SK-N-SH (cell line): ENCODE measurements at regions not wholly inside any gene's neighbourhood (a gene's known extent, or its start where the extent isn't known, plus 50 kb on each side); places are given as distances from the start of the nearest gene placed in this dataset.

Source experiments
- CTCF ChIA-PET: fragments of 300-600, 350-600 bp; formaldehyde crosslinking; extraction: SDS; loops from one replicate; lab custom pipeline; 2021; lab: Yijun Ruan, JAX
- POLR2A ChIA-PET: fragments of 350-600 bp; sonication (Branson Sonifier 250); formaldehyde crosslinking; extraction: SDS; loops from one replicate; lab custom pipeline; 2020; ENCODE audit warnings: antibody characterized with exemption, inconsistent platforms; lab: Yijun Ruan, JAX
- DNase-seq: peaks from one replicate; pipeline ENCODE4 v3.0.0; 2012
- H2AFZ ChIP-seq: fragments of 200-600 bp; sonication (generic); 2 replicates; pipeline ENCODE4 v1.8.1; 2016; ENCODE audit warnings: antibody characterized with exemption, mild to moderate bottlenecking, low read depth
- H3F3A ChIP-seq: fragments of 200-600 bp; sonication (generic); replicated peaks from 2 replicates; pipeline ENCODE3; 2016; ENCODE audit warnings: antibody characterized with exemption, mild to moderate bottlenecking; ENCODE audit not compliant: insufficient read depth
- H3K27ac ChIP-seq, 2 experiments: fragments of 200-500 bp in 1 of 2; fragments of 200-600 bp in 1 of 2; sonication (Bioruptor generic) in 1 of 2; sonication (generic), shearing (Covaris generic) in 1 of 2; 2 replicates each; pipeline versions ENCODE4 v1.5.1 to v1.6.1; 2014 to 2016; ENCODE audit warnings: low read depth in 2 of 2, inconsistent platforms in 1 of 2, low read length in 1 of 2, mild to moderate bottlenecking in 1 of 2, mixed read lengths in 1 of 2
- H3K27me3 ChIP-seq: fragments of 200-600 bp; sonication (generic), shearing (Covaris generic); 2 replicates; pipeline ENCODE4 v1.6.1; 2016; ENCODE audit warnings: mixed run types; ENCODE audit not compliant: insufficient read depth
- H3K36me3 ChIP-seq, 2 experiments: fragments of 200-500 bp in 1 of 2; fragments of 200-600 bp in 1 of 2; sonication (Bioruptor generic) in 1 of 2; sonication (generic) in 1 of 2; replicated peaks in 1 of 2; 2 replicates each; pipeline versions ENCODE3 to v1.5.1; 2014 to 2016; ENCODE audit warnings: low read length in 1 of 2, mild to moderate bottlenecking in 1 of 2; ENCODE audit not compliant: insufficient read depth in 2 of 2, control insufficient read depth in 1 of 2
- H3K4me1 ChIP-seq, 2 experiments: fragments of 200-500 bp in 1 of 2; fragments of 200-600 bp in 1 of 2; sonication (Bioruptor generic) in 1 of 2; sonication (generic), shearing (Covaris generic) in 1 of 2; 2 replicates each; pipeline versions ENCODE4 v1.5.1 to v1.6.1; 2014 to 2016; ENCODE audit warnings: low read depth in 1 of 2, low read length in 1 of 2, mixed run types in 1 of 2; ENCODE audit not compliant: insufficient read depth in 2 of 2, control insufficient read depth in 1 of 2
- H3K4me2 ChIP-seq: fragments of 200-600 bp; sonication (generic), shearing (Covaris generic); 2 replicates; pipeline ENCODE4 v1.6.1; 2017; ENCODE audit warnings: mixed run types
- H3K4me3 ChIP-seq, 2 experiments: fragments of 200-500 bp in 1 of 2; fragments of 200-600 bp in 1 of 2; sonication (Bioruptor generic) in 1 of 2; sonication (generic), shearing (Covaris generic) in 1 of 2; 2 replicates each; pipeline versions ENCODE4 v1.5.1 to v1.8.1; 2014 to 2016; ENCODE audit warnings: low read depth in 2 of 2, inconsistent platforms in 1 of 2, low read length in 1 of 2, mild to moderate bottlenecking in 1 of 2, mixed read lengths in 1 of 2, moderate library complexity in 1 of 2
- H3K79me2 ChIP-seq: fragments of 200-600 bp; sonication (generic); 2 replicates; pipeline ENCODE4 v1.8.1; 2017; ENCODE audit warnings: mild to moderate bottlenecking; ENCODE audit not compliant: insufficient read depth
- H3K9ac ChIP-seq: fragments of 200-600 bp; sonication (generic); 2 replicates; pipeline ENCODE4 v1.6.1; 2017; ENCODE audit warnings: mixed run types
- H3K9me2 ChIP-seq: fragments of 200-600 bp; sonication (generic); 2 replicates; pipeline ENCODE4 v1.6.1; 2017; ENCODE audit warnings: mixed run types
- H3K9me3 ChIP-seq: fragments of 200-600 bp; sonication (generic); 2 replicates; pipeline ENCODE4 v1.6.1; 2017; ENCODE audit warnings: mixed run types, mild to moderate bottlenecking, moderate library complexity
- H4K20me1 ChIP-seq: fragments of 200-600 bp; sonication (generic); 2 replicates; pipeline ENCODE4 v1.6.1; 2017; ENCODE audit warnings: mild to moderate bottlenecking, mixed run types; ENCODE audit not compliant: insufficient read depth
- CHD2 ChIP-seq: fragments of 150-350 bp; IDR thresholded peaks from 2 replicates; pipeline ENCODE4 v1.6.1; 2018; ENCODE audit warnings: low read length; ENCODE audit not compliant: partially characterized antibody
- CTCF ChIP-seq: fragments of 200-600 bp; sonication (generic); IDR thresholded peaks from 2 replicates; pipeline ENCODE4 v1.6.1; 2017; ENCODE audit warnings: antibody characterized with exemption, mild to moderate bottlenecking, moderate library complexity
- ELF1 ChIP-seq: IDR thresholded peaks from 2 replicates; pipeline ENCODE4 v1.4.0; 2012
- EP300 ChIP-seq, 2 experiments: IDR thresholded peaks; 2 replicates each; pipeline versions ENCODE4 v1.4.0 to v1.6.1; 2012; ENCODE audit warnings: borderline replicate concordance in 1 of 2, low read depth in 1 of 2, low read length in 1 of 2
- FOSL2 ChIP-seq: IDR thresholded peaks from 2 replicates; pipeline ENCODE4 v1.4.0; 2012; ENCODE audit warnings: low read depth, mild to moderate bottlenecking, moderate library complexity, borderline replicate concordance
- FOXJ3 ChIP-seq: sonication (generic); formaldehyde crosslinking; IDR thresholded peaks from 2 replicates; pipeline ENCODE4 v1.5.1; 2020; ENCODE audit warnings: mild to moderate bottlenecking, missing genetic modification reagents
- JUND ChIP-seq: IDR thresholded peaks from 2 replicates; pipeline ENCODE4 v1.4.0; 2012
- MEF2A ChIP-seq: IDR thresholded peaks from 2 replicates; pipeline ENCODE4 v1.4.0; 2012; ENCODE audit warnings: low read depth, borderline replicate concordance
- NFIC ChIP-seq: IDR thresholded peaks from 2 replicates; pipeline ENCODE4 v1.4.0; 2012; ENCODE audit warnings: borderline replicate concordance
- POLR2AphosphoS5 ChIP-seq: IDR thresholded peaks from 2 replicates; pipeline ENCODE4 v1.6.1; 2012; ENCODE audit warnings: low read depth, low read length
- RCOR1 ChIP-seq: fragments of 150-350 bp; IDR thresholded peaks from 2 replicates; pipeline ENCODE4 v1.6.1; 2017; ENCODE audit warnings: antibody characterized with exemption, low read length
- RFX5 ChIP-seq: IDR thresholded peaks from 2 replicates; pipeline ENCODE4 v1.6.1; 2012; ENCODE audit warnings: mild to moderate bottlenecking, improper control_type of control experiment, low read length
- SIN3A ChIP-seq: IDR thresholded peaks from 2 replicates; pipeline ENCODE4 v1.6.1; 2012; ENCODE audit warnings: low read depth, mild to moderate bottlenecking, low read length, moderate library complexity, borderline replicate concordance
- SMC3 ChIP-seq: IDR thresholded peaks from 2 replicates; pipeline ENCODE4 v1.6.1; 2012; ENCODE audit warnings: low read depth, low read length, improper control_type of control experiment
- TAF1 ChIP-seq: IDR thresholded peaks from 2 replicates; pipeline ENCODE4 v1.6.1; 2012; ENCODE audit warnings: low read depth, mild to moderate bottlenecking, low read length, moderate library complexity, borderline replicate concordance
- USF2 ChIP-seq: fragments of 150-350 bp; IDR thresholded peaks from 2 replicates; pipeline ENCODE4 v1.6.1; 2017; ENCODE audit warnings: antibody characterized with exemption, low read length, low read depth, borderline replicate concordance
- WGBS: methylation state at CpG from one replicate; pipeline ENCODE4 v1.1.6; 2017; ENCODE audit warnings: low lambda C conversion rate; 5-methylcytosine and 5-hydroxymethylcytosine counted together
- TF ChIP-seq, protein P1 (sequence below): IDR thresholded peaks from 2 replicates; pipeline ENCODE4; 2012
- TF ChIP-seq, protein P2 (sequence below): fragments of 150-350 bp; IDR thresholded peaks from 2 replicates; pipeline ENCODE4 v1.6.1; 2016; ENCODE audit warnings: mild to moderate bottlenecking, low read depth, low read length

DNA sequence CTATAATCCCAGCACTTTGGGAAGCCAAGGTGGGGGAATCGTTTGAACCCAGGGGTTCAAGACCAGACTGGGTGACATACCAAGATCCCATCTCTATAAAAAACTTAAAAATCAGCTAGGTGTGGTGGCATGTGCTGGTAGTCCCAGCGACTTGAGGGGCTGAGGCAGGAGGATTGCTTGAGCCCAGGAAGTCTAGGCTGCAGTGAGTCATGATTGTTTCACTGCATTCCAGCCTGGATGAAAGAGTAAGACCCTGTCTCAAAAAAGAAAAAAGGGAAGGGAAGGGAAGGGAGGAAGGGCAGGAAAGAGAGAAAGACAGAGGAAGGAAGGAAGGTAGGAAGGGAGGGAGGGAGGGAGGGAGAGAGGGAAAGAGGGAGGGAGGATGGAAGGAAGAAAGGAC, 133.7 kb upstream of the LRRN1 start:
- Histone ChIP-seq H3K4me1 (no peaks in the 10 kb centered on the region; a peak in 1 of 4 replicates), H3K4me3 (no peak overlapping the region), H3K79me2 (no peaks in the 10 kb centered on the region), H2AFZ (no peak overlapping the region), H3K9me3 (peaks cover 4% of the 10 kb centered on the region; the same call in 1 of the 2 replicates), H3K4me2 (no peak overlapping the region), H3K9ac (no peak overlapping the region), H3K27ac (no peak overlapping the region), H3F3A (no peaks in the 10 kb centered on the region), H3K27me3 (no peaks in the 10 kb centered on the region), H4K20me1 (no peaks in the 10 kb centered on the region), H3K9me2 (no peaks in the 10 kb centered on the region), H3K36me3 (no peaks in the 10 kb centered on the region)
- POLR2A ChIA-PET: no interaction called here
- DNase-seq: no peak
- 7% methylated on average over 2 of the region's 2 CpGs for WGBS
- TF ChIP-seq SIN3A: no peak
- no peak for TF ChIP-seq TAF1
- TF ChIP-seq, protein P1, sequence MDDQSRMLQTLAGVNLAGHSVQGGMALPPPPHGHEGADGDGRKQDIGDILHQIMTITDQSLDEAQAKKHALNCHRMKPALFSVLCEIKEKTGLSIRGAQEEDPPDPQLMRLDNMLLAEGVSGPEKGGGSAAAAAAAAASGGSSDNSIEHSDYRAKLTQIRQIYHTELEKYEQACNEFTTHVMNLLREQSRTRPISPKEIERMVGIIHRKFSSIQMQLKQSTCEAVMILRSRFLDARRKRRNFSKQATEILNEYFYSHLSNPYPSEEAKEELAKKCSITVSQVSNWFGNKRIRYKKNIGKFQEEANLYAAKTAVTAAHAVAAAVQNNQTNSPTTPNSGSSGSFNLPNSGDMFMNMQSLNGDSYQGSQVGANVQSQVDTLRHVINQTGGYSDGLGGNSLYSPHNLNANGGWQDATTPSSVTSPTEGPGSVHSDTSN: no peak
- no peak for TF ChIP-seq CHD2
- no peak for TF ChIP-seq CTCF
- no peak for TF ChIP-seq RFX5
- TF ChIP-seq MEF2A: no peak
- TF ChIP-seq POLR2AphosphoS5: no peak
- CTCF ChIA-PET: no interaction called here

- Histone ChIP-seq H3K4me2 (no peak overlapping the region), H3K27ac (no peak overlapping the region), H3K27me3 (no peaks in the 10 kb centered on the region), H3K4me1 (no peaks in the 10 kb centered on the region; a peak in 1 of 4 replicates)
- ChIA-PET POLR2A (no interaction called here), CTCF (no interaction called here)
- 6% methylated on average over 5 of the region's 5 CpGs for WGBS
- TF ChIP-seq, protein P2, sequence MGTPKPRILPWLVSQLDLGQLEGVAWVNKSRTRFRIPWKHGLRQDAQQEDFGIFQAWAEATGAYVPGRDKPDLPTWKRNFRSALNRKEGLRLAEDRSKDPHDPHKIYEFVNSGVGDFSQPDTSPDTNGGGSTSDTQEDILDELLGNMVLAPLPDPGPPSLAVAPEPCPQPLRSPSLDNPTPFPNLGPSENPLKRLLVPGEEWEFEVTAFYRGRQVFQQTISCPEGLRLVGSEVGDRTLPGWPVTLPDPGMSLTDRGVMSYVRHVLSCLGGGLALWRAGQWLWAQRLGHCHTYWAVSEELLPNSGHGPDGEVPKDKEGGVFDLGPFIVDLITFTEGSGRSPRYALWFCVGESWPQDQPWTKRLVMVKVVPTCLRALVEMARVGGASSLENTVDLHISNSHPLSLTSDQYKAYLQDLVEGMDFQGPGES: no peak
- TF ChIP-seq CHD2 (no peak), MEF2A (no peak), FOXJ3 (CRISPR knock-in tag) (no peak), RCOR1 (no peak), TAF1 (no peak), NFIC (no peak), FOSL2 (no peak), JUND (no peak), SMC3 (no peak), EP300 (IDR thresholded peaks at IDR 0.05; ENCODE audit: borderline replicate concordance in 1 of 2, low read depth in 1 of 2, low read length in 1 of 2) (no peak), RFX5 (no peak), USF2 (no peak), ELF1 (no peak)
- TF ChIP-seq, protein P1: no peak
- TF ChIP-seq, all 33 proteins: peak for 0
- DNase-seq: no peak
- Histone ChIP-seq H3K36me3 (no peaks in the 10 kb centered on the region), H3K9me2 (no peaks in the 10 kb centered on the region), H3K9me3 (peaks cover 4% of the 10 kb centered on the region; the same call in 1 of the 2 replicates), H3K4me3 (no peak overlapping the region), H3K9ac (no peak overlapping the region), H3F3A (no peaks in the 10 kb centered on the region), H3K79me2 (no peaks in the 10 kb centered on the region), H2AFZ (no peak overlapping the region), H4K20me1 (no peaks in the 10 kb centered on the region)
Measured at GRCh38 chr3:3664935-3665334, 134.3 kb upstream of the LRRN1 start.
